ENCODE measurements at regions not wholly inside any gene's neighbourhood (a gene's known extent, or its start where the extent isn't known, plus 50 kb on each side); places are given as distances from the start of the nearest gene placed in this dataset.

GRCh38 chr2:6771634-6772611, 93.8 kb downstream of the CMPK2 start:
- Histone ChIP-seq H3K4me1 (ENCODE audit: insufficient read depth, low read length) (no peaks in the 10 kb centered on the region), H3K23ac (ENCODE audit: insufficient read length, low read depth, low read length) (no peak overlapping the region), H3K27ac (ENCODE audit: insufficient read length, low read depth, low read length) (no peak overlapping the region), H4K91ac (ENCODE audit: insufficient read length, low read depth, low read length) (no peak overlapping the region), H3K18ac (ENCODE audit: insufficient read length, low read depth, low read length) (no peak overlapping the region), H3K9me3 (ENCODE audit: control insufficient read depth, low read depth, low read length) (no peaks in the 10 kb centered on the region), H3K23me2 (ENCODE audit: insufficient read length, low read depth, low read length, poor library complexity, severe bottlenecking) (no peaks in the 10 kb centered on the region), H3T11ph (ENCODE audit: low read length) (no peak overlapping the region), H3K27me3 (ENCODE audit: insufficient read depth, low read length) (no peaks in the 10 kb centered on the region), H3K79me1 (ENCODE audit: insufficient read depth, low read depth, low read length, poor library complexity, severe bottlenecking) (no peaks in the 10 kb centered on the region), H3K9ac (ENCODE audit: extremely low read depth, insufficient read length, low read length) (no peak overlapping the region), H4K8ac (replicated peaks; ENCODE audit: insufficient read length, low read depth, low read length) (no peak overlapping the region), H2BK5ac (ENCODE audit: insufficient read length, low read length) (no peak overlapping the region), H3K56ac (ENCODE audit: insufficient read length, low read depth, low read length) (no peak overlapping the region), H3K14ac (ENCODE audit: insufficient read depth, low read length) (no peak overlapping the region), H3K4ac (ENCODE audit: low read depth, low read length) (no peak overlapping the region), H3K4me2 (ENCODE audit: insufficient read depth, insufficient read length, low read length) (no peak overlapping the region), H3K79me2 (ENCODE audit: insufficient read depth, low read length) (no peaks in the 10 kb centered on the region), H2BK120ac (ENCODE audit: low read depth, low read length, poor library complexity, severe bottlenecking) (no peak overlapping the region), H2AK5ac (ENCODE audit: insufficient read length, low read length) (no peak overlapping the region), H4K5ac (ENCODE audit: insufficient read length, low read depth, low read length) (no peak overlapping the region), H2AFZ (ENCODE audit: low read length) (no peak overlapping the region), H4K20me1 (ENCODE audit: control insufficient read depth, insufficient read depth, insufficient read length) (no peaks in the 10 kb centered on the region), H2BK20ac (ENCODE audit: low read depth, low read length, poor library complexity, severe bottlenecking) (no peak overlapping the region), H2BK15ac (ENCODE audit: low read depth, low read length) (no peak overlapping the region), H2BK12ac (ENCODE audit: insufficient read length, low read depth, low read length) (no peak overlapping the region)
- H3K27me3 Mint-ChIP-seq (ENCODE audit: low read depth), result peaks cover 10% of the 10 kb centered on the region
- WGBS (ENCODE audit: extremely low coverage, insufficient read length, low lambda C conversion rate), result no CpG with 5 or more reads among the region's 19 CpGs
- peak; percentile 73 for DNase-seq
- TF ChIP-seq CTCF (conservative IDR thresholded peaks at IDR 0.05), result peak; percentile 45; the same call in 2 of the 3 replicates
- 0 out of 7 replicates have a peak overlapping the region, but pooled peaks of 1 of the 3 experiments have one; percentile 11 for H3K27ac Mint-ChIP-seq
- H3K36me3 Mint-ChIP-seq (ENCODE audit: insufficient read depth in 1 of 3, low read depth in 3 of 3), result peaks cover 2 to 5% (median 4%) of the 10 kb centered on the region in 3 experiments; a peak in 4 of 7 replicates
- peaks cover 2 to 12% of the 10 kb centered on the region in 2 experiments; a peak in 4 of 5 replicates for H3K9me3 Mint-ChIP-seq
- peaks cover 16 to 24% of the 10 kb centered on the region in 2 experiments for H3K4me1 Mint-ChIP-seq
- H3K4me3 Mint-ChIP-seq, result peak overlapping the region in 1 of 2 experiments; percentile 22; a peak in 1 of 5 replicates

Data from H9 (cell line).